ENCODE measurements at regions not wholly inside any gene's neighbourhood (a gene's known extent, or its start where the extent isn't known, plus 50 kb on each side); places are given as distances from the start of the nearest gene placed in this dataset.
"Not testable (repeated sequence)": the region's sequence is repeated elsewhere in the genome, so short reads cannot be mapped to it uniquely, and the experiment has no call there.

GRCh38 chr11:38538866-38539680 is 1941.0 kb upstream of the RAG2 start:
- Histone ChIP-seq H3K27me3 (no peaks in the 10 kb centered on the region), H3K36me3 (no peaks in the 10 kb centered on the region), H3K9me3 (peaks cover 4% of the 10 kb centered on the region; the same call in 1 of the 2 replicates), H3K4me3 (no peak overlapping the region)
- DNase-seq: no peak

- H3K36me3 ChIP-seq: no peaks in the 10 kb centered on the region
- no peak for DNase-seq
Observed at GRCh38 chr11:38530226-38530625, 1932.2 kb upstream of the RAG2 start.

GRCh38 chr11:38524945-38525344 is 1926.9 kb upstream of the RAG2 start:
- Histone ChIP-seq H3K27me3 (no peaks in the 10 kb centered on the region), H3K4me3 (no peak overlapping the region), H3K9me3 (peaks cover 4% of the 10 kb centered on the region), H3K36me3 (no peaks in the 10 kb centered on the region)
- no peak for DNase-seq

More at GRCh38 chr11:38530226-38530625, 1932.2 kb upstream of the RAG2 start:
- Histone ChIP-seq H3K4me3 (no peak overlapping the region), H3K9me3 (peaks cover 11% of the 10 kb centered on the region), H3K27me3 (no peaks in the 10 kb centered on the region)

DNA sequence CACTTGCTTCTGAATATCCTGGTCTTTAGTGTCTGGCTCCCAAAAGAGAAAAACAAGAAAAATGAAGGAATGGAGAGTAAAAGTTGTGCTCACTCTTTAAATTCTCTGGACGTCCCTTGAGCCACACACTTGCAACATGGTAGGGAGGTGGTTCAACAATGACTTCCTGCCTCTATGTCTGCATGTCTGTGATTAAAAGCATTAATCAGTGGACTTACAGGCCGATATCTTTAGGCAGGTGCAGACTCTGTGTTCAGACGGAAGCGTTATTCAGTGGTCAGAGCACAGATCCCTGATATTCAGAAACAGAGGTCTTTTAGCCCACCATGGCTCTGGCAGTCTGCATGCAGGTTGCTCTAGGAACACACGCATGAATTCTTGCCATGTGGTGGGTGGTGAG is 1920.0 kb upstream of the RAG2 start:
- no peak for DNase-seq
- Histone ChIP-seq H3K36me3 (no peaks in the 10 kb centered on the region), H3K9me3 (0 out of 2 replicates have a peak, but pooled peaks cover 3% of the 10 kb centered on the region), H3K27me3 (no peaks in the 10 kb centered on the region), H3K4me3 (no peak overlapping the region)

- not testable (repeated sequence) for H3K4me3 ChIP-seq, H3K27me3 ChIP-seq, H3K36me3 ChIP-seq, H3K9me3 ChIP-seq, DNase-seq
Observed at GRCh38 chr11:38512830-38513229, 1914.8 kb upstream of the RAG2 start.

DNA sequence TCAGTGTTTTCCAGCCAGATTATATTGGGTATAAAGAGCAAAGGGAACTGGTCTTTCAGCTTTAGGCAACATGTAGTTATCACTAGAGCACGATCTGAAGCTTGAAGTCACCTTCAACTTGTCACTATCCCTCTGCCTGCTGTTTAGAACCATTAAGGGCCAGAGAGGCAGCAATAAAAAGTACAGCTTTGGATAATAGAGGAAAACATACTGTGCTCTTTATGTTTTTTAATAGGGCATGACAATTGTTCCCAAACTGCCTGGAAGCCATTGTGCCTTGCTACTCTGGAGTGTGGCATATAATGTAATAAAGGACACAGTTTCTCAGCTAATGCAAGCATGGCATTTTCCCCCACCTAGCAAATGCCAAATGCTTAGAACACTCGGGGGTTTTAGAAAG is 1912.0 kb upstream of the RAG2 start:
- Histone ChIP-seq H3K36me3 (no peaks in the 10 kb centered on the region), H3K9me3 (no peaks in the 10 kb centered on the region), H3K27me3 (no peaks in the 10 kb centered on the region), H3K4me3 (no peak overlapping the region)
- DNase-seq: no peak

- Histone ChIP-seq H3K36me3 (no peaks in the 10 kb centered on the region), H3K27me3 (no peaks in the 10 kb centered on the region), H3K4me3 (no peak overlapping the region), H3K9me3 (no peaks in the 10 kb centered on the region)
- no peak for DNase-seq
Observed at GRCh38 chr11:38503876-38504275, 1905.8 kb upstream of the RAG2 start.

- peak; percentile 7 for DNase-seq
- Histone ChIP-seq H3K9me3 (0 out of 2 replicates have a peak, but pooled peaks cover 2% of the 10 kb centered on the region), H3K27me3 (no peaks in the 10 kb centered on the region), H3K4me3 (no peak overlapping the region), H3K36me3 (no peaks in the 10 kb centered on the region)
Observed at GRCh38 chr11:38498721-38499120, 1900.7 kb upstream of the RAG2 start.

- H3K36me3 ChIP-seq: no peaks in the 10 kb centered on the region
Observed at GRCh38 chr11:38491986-38492385, 1894.0 kb upstream of the RAG2 start.

GRCh38 chr11:38481391-38481790 is 1883.4 kb upstream of the RAG2 start:
- Histone ChIP-seq H3K9me3 (no peaks in the 10 kb centered on the region), H3K27me3 (no peaks in the 10 kb centered on the region), H3K36me3 (no peaks in the 10 kb centered on the region), H3K4me3 (no peak overlapping the region)
- DNase-seq: no peak

More at GRCh38 chr11:38491986-38492385, 1894.0 kb upstream of the RAG2 start:
- 0 out of 2 replicates have a peak, but pooled peaks cover 2% of the 10 kb centered on the region for H3K9me3 ChIP-seq
- no peak overlapping the region for H3K4me3 ChIP-seq
- no peaks in the 10 kb centered on the region for H3K27me3 ChIP-seq
- DNase-seq: no peak

DNA sequence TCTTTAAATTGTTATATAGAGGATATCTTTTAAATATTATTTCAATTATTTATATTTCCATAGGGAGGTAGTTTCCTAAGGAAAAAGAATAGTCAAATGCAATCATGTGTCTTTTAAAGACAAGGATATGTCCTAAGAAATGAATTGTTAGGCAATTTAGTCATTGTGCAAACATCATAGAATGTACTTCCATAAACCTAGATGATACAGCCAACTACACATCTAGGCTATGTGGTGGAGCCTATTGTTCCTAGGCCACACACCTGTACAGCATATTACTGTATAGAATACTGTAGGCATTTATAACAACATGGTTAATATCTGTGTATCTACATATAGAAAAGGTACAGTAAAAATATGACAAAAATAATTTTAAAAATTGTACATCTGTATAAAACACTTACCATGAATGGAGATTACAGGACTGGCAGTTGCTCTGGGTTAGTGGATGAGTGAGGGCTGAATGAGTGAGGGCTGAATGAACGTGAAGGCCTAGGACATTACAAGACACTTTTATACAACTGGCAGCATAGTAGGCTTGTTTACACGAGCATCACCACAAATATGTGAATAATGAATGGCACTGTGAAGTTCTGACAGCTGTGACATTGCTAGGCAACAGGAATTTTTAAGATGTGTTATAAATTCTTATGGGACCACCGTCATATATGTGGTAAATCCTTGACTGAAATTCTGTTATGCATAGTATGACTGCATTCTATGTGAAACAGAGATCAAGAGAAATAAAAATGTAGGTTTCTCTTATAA is 1879.0 kb upstream of the RAG2 start:
- Histone ChIP-seq H3K4me3 (no peak overlapping the region), H3K27me3 (no peaks in the 10 kb centered on the region), H3K36me3 (no peaks in the 10 kb centered on the region), H3K9me3 (no peaks in the 10 kb centered on the region)
- no peak for DNase-seq

GRCh38 chr11:38461751-38462150 is 1863.7 kb upstream of the RAG2 start:
- no peaks in the 10 kb centered on the region for H3K36me3 ChIP-seq
- DNase-seq: no peak
- H3K9me3 ChIP-seq: no peaks in the 10 kb centered on the region
- no peaks in the 10 kb centered on the region for H3K27me3 ChIP-seq
- H3K4me3 ChIP-seq: no peak overlapping the region

GRCh38 chr11:38460896-38461295 is 1862.9 kb upstream of the RAG2 start:
- Histone ChIP-seq H3K36me3 (no peaks in the 10 kb centered on the region), H3K9me3 (no peaks in the 10 kb centered on the region), H3K27me3 (no peaks in the 10 kb centered on the region), H3K4me3 (no peak overlapping the region)
- peak; percentile 88 for DNase-seq

GRCh38 chr11:38460429-38460828 is 1862.4 kb upstream of the RAG2 start:
- no peaks in the 10 kb centered on the region for H3K27me3 ChIP-seq
- peak; percentile 23 for DNase-seq
- no peak overlapping the region for H3K4me3 ChIP-seq
- H3K36me3 ChIP-seq: no peaks in the 10 kb centered on the region
- H3K9me3 ChIP-seq: no peaks in the 10 kb centered on the region

- Histone ChIP-seq H3K27me3 (no peaks in the 10 kb centered on the region), H3K4me3 (no peak overlapping the region), H3K9me3 (no peaks in the 10 kb centered on the region), H3K36me3 (no peaks in the 10 kb centered on the region)
- DNase-seq: no peak
Observed at GRCh38 chr11:38456371-38456770, 1858.3 kb upstream of the RAG2 start.

DNA sequence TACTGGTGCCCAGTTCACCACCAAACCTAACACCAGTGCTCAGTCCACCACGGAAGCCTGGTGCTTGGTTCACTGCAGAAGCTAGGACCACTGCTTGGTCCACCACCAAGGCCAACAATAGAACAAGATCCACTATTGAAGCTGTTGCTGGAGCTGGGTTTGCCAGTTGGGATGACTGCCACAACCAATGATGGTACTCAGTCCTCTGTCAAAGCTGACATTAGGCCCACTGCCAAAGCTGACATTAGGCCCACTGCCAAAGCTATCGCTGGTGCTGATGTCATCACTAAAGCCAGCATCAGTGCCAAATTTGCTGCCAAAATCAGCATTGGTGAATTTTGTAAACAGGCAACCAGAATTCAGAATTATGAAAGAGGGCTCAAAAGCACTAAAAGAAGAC is 1850.2 kb upstream of the RAG2 start:
- no peaks in the 10 kb centered on the region for H3K9me3 ChIP-seq
- no peaks in the 10 kb centered on the region for H3K36me3 ChIP-seq
- DNase-seq: peak; percentile 68
- H3K27me3 ChIP-seq: no peaks in the 10 kb centered on the region
- no peak overlapping the region for H3K4me3 ChIP-seq

- DNase-seq: no peak
- no peak overlapping the region for H3K4me3 ChIP-seq
- H3K36me3 ChIP-seq: no peaks in the 10 kb centered on the region
- H3K9me3 ChIP-seq: no peaks in the 10 kb centered on the region
- no peaks in the 10 kb centered on the region for H3K27me3 ChIP-seq
Observed at GRCh38 chr11:38446336-38446735, 1848.3 kb upstream of the RAG2 start.
